GM13976 (cell line): ENCODE measurements at regions not wholly inside any gene's neighbourhood (a gene's known extent, or its start where the extent isn't known, plus 50 kb on each side); places are given as distances from the start of the nearest gene placed in this dataset.

Source experiments
- DNase-seq: peaks from one replicate; pipeline ENCODE4 v3.0.0; 2012; ENCODE audit warnings: low spot score
- in situ Hi-C: fragments of 300-500 bp; cut with MboI; formaldehyde crosslinking; loops from one replicate; pipeline ENCODE4 v1.12.0; 2022; ENCODE audit warnings: low sequenced_read_pairs, mixed read lengths, inconsistent platforms; ENCODE audit not compliant: unreplicated experiment
- TF ChIP-seq, protein P1 (sequence below): IDR thresholded peaks from 2 replicates; pipeline ENCODE4 v1.5.1; 2012; ENCODE audit warnings: borderline replicate concordance, mild to moderate bottlenecking; ENCODE audit not compliant: insufficient read depth; ENCODE audit errors: extremely low read depth, missing control alignments, control extremely low read depth

DNA sequence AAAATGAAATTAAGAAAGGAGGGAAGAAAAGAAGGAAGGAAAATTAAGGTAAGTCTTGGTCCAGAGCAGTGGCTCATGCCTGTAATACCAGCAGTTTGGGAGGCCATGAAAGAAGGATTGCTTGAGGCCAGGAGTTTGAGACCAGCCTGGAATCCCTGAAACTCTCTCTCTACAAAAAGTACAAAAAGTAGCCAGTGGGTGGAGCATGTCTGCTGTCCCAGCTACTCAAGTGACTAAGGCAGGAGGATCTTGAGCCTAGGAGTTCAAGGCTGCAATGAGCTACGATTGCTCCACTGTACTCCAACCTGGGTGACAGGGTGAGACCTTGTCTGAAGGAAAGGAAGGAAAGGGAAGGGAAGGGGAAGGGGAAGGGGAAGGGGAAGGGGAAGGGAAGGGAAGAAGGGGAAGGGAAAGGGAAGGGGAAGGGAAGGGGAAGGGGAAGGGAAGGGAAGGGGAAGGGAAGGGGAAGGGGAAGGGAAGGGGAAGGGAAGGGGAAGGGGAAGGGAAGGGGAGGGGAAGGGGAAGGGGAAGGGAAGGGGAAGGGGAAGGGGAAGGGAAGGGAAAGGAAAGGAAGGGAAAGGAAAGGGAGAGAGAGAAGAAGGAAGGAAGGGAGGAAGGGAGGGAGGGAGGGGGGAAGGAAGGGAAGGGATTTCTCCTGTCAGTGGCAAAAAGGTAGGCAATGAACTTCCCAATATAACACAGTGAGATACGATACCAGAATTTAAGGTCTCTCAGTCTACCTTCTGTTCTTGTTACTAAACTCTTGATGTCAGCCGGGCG is 412.8 kb downstream of the CMPK2 start:
- TF ChIP-seq, protein P1, sequence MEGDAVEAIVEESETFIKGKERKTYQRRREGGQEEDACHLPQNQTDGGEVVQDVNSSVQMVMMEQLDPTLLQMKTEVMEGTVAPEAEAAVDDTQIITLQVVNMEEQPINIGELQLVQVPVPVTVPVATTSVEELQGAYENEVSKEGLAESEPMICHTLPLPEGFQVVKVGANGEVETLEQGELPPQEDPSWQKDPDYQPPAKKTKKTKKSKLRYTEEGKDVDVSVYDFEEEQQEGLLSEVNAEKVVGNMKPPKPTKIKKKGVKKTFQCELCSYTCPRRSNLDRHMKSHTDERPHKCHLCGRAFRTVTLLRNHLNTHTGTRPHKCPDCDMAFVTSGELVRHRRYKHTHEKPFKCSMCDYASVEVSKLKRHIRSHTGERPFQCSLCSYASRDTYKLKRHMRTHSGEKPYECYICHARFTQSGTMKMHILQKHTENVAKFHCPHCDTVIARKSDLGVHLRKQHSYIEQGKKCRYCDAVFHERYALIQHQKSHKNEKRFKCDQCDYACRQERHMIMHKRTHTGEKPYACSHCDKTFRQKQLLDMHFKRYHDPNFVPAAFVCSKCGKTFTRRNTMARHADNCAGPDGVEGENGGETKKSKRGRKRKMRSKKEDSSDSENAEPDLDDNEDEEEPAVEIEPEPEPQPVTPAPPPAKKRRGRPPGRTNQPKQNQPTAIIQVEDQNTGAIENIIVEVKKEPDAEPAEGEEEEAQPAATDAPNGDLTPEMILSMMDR, result no peak
- DNase-seq, result no peak
- in situ Hi-C loops, result no loop called here

DNA sequence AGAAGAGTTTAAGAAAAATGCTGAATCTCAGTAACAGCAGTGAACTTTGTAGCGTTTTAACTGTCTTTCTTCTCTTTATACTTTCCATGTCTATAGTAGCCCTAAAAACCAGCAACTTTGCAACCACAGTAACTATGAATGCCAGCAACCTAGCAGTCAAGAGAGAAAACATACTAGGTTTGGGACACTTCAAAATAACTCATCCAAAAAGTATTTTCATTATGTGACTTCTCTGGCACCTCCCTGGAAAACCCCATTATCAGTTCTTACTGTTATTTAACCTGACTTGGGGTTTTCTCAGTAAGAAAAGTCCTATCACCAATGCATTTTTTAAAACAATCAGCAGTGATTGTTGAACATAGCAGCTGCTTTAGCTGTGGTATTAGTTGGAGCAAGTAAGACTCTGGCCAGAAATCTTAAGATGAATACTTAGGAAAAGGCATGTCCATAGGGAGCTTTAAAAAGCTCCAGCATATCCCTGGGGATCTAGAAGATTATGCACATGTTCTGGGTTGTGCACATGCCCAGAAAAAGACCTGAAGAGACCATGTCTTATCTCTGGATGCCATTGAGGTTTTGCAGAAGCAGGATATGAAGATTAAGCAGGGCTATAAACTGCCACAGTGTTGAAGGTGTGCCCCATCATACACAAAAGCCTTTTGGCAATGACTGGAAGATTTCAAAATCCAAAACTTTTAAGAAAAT is 411.3 kb downstream of the CMPK2 start:
- TF ChIP-seq, protein P1, result no peak
- DNase-seq, result no peak
- in situ Hi-C loops, result no loop called here

DNA sequence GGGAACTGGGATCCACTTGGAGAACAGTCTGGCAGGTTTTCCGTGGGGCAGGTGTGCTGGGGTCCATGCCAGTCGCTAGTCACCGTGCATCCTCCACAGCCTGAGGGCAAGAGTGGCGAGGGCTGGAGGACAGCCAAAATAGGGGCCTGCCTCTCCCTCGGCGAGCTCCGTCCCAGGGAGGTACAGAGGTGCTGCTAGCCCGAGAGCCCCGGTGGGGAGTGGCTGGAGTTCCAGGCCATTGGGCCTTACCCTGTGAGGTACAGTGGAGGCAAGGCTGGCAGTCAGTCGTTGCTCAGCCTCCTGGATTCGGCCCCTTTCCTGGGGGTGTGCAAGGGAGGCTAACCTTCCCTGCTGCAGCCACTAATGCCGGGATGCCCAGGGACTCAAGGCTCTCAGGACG is 406.6 kb downstream of the CMPK2 start:
- TF ChIP-seq, protein P1, result no peak
- no peak for DNase-seq
- in situ Hi-C loops, result no loop called here

DNA sequence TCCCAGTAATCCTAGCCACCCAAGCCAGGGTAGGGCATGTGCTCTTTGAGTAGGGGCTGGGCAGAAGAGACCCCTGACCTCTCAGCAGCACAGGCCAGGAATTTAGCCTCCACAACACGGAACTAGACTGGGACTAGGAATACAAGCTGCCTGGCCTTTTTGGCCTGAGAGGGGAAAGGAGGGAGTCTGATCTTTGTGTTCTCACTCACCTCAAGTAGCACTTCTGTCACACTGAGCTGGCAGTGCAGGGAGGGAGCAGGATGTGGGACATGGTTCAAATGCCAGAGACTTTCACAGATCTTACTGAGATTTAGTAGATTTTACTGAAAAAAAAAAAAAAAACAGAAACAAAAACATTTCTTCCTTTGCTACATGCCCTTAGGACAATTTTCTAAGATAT is 395.2 kb downstream of the CMPK2 start:
- in situ Hi-C loops, result no loop called here
- DNase-seq, result no peak
- TF ChIP-seq, protein P1, result no peak

DNA sequence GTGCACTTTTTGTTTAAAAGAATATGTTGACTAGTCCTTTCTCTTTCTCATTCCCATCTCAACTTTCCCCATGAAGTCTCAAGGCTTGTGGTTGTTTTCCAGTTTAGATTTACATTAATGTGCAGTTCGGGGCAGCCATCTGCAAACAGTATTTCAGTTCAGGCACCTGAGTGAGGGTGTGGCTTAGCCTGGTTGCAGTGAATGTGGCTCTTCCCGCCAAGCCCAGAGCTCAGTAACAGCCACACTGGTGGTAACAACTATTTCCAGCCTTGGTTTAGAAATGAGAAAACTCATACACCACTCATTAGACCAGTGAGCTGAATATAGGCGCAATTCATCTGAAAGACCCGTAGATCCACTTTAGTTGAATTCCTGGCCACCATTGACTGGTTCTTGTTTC is 394.3 kb downstream of the CMPK2 start:
- no peak for DNase-seq
- TF ChIP-seq, protein P1, result no peak
- in situ Hi-C loops, result no loop called here

DNA sequence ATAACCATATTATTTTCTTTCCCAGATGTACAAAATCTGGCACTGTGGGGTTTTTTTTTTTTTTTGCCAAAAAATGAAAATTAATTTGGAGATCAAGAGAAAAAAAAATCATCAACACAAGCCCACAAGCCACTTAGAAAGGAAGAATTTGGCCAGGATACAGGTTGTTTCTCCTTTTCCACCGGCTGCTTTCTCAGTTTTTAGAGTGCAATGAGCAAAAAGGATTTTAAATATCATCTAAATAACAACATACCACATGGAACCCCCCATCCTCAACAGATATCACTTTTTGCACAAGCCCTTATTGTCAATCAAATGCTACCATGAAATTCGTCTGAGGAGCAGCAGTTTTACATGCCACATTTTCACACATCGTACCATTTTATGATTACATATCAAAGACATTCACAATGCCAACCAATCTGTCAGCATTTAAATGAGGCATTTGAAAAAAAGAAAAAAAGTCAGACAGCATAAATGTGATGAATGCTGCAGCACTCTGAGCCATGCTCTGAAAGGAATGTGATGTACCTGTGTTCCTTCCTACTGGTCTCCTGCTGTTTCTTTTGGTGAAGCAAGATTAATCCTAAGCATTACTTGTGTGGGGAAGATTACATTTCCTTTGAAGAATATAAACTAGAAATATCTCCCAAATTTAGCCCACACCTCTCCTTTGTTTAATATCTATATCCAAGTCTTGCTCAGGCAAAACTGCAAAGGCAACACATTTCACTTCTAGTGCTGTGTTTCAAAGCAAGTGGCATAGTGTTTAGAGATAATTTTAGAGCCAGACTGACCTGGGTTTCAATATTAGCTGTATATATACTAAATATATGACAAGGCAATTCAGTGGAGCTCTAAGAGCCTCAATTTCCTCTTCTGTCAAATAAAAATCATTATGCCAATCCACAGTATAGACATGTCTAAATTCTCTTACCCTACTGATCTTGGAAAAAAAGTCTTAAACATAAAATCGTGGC is 391.3 kb downstream of the CMPK2 start:
- in situ Hi-C loops, result no loop called here
- TF ChIP-seq, protein P1, result no peak
- no peak for DNase-seq
